ENCODE measurements at regions not wholly inside any gene's neighbourhood (a gene's known extent, or its start where the extent isn't known, plus 50 kb on each side); places are given as distances from the start of the nearest gene placed in this dataset.

GRCh38 chr4:84100071-84100470, 399.0 kb downstream of the NKX6-1 start:
- Histone ChIP-seq H2AFZ (ENCODE audit: low read length) (no peak overlapping the region), H2AK5ac (ENCODE audit: insufficient read length, low read length) (no peak overlapping the region), H3K23me2 (ENCODE audit: insufficient read length, low read depth, low read length, poor library complexity, severe bottlenecking) (no peaks in the 10 kb centered on the region), H3K56ac (ENCODE audit: insufficient read length, low read depth, low read length) (no peak overlapping the region), H4K91ac (ENCODE audit: insufficient read length, low read depth, low read length) (no peak overlapping the region), H3T11ph (ENCODE audit: low read length) (no peak overlapping the region), H3K18ac (ENCODE audit: insufficient read length, low read depth, low read length) (no peak overlapping the region), H2BK20ac (ENCODE audit: low read depth, low read length, poor library complexity, severe bottlenecking) (no peak overlapping the region), H3K79me1 (ENCODE audit: insufficient read depth, low read depth, low read length, poor library complexity, severe bottlenecking) (no peaks in the 10 kb centered on the region), H3K23ac (ENCODE audit: insufficient read length, low read depth, low read length) (no peak overlapping the region), H3K27ac (ENCODE audit: insufficient read length, low read depth, low read length) (no peak overlapping the region), H2BK15ac (ENCODE audit: low read depth, low read length) (no peak overlapping the region), H3K4me1 (ENCODE audit: insufficient read depth, low read length) (no peaks in the 10 kb centered on the region; the same call in 1 of the 2 replicates), H4K20me1 (ENCODE audit: control insufficient read depth, insufficient read depth, insufficient read length) (no peaks in the 10 kb centered on the region), H3K14ac (ENCODE audit: insufficient read depth, low read length) (no peak overlapping the region), H3K9me3 (ENCODE audit: control insufficient read depth, low read depth, low read length) (no peaks in the 10 kb centered on the region), H2BK5ac (ENCODE audit: insufficient read length, low read length) (no peak overlapping the region), H3K4me2 (ENCODE audit: insufficient read depth, insufficient read length, low read length) (no peak overlapping the region), H4K5ac (ENCODE audit: insufficient read length, low read depth, low read length) (no peak overlapping the region), H3K79me2 (ENCODE audit: insufficient read depth, low read length) (no peaks in the 10 kb centered on the region), H4K8ac (replicated peaks; ENCODE audit: insufficient read length, low read depth, low read length) (no peak overlapping the region), H3K4ac (ENCODE audit: low read depth, low read length) (no peak overlapping the region), H3K9ac (ENCODE audit: extremely low read depth, insufficient read length, low read length) (no peak overlapping the region), H2BK120ac (ENCODE audit: low read depth, low read length, poor library complexity, severe bottlenecking) (no peak overlapping the region), H3K27me3 (ENCODE audit: insufficient read depth, low read length) (no peaks in the 10 kb centered on the region), H2BK12ac (ENCODE audit: insufficient read length, low read depth, low read length) (no peak overlapping the region)
- Mint-ChIP-seq H3K9me3 (no peaks in the 10 kb centered on the region), H3K27me3 (ENCODE audit: low read depth) (no peaks in the 10 kb centered on the region), H3K4me3 (no peak overlapping the region), H3K36me3 (ENCODE audit: insufficient read depth in 1 of 3, low read depth in 3 of 3) (no peaks in the 10 kb centered on the region), H3K4me1 (peaks cover 12% of the 10 kb centered on the region in 2 experiments), H3K27ac (no peak overlapping the region; a peak in 2 of 7 replicates)
- no CpG with 5 or more reads among the region's 4 CpGs for WGBS (ENCODE audit: extremely low coverage, insufficient read length, low lambda C conversion rate)
- TF ChIP-seq CTCF (conservative IDR thresholded peaks at IDR 0.05), result no peak
- DNase-seq, result no peak
